ENCODE measurements at regions not wholly inside any gene's neighbourhood (a gene's known extent, or its start where the extent isn't known, plus 50 kb on each side); places are given as distances from the start of the nearest gene placed in this dataset.

GRCh38 chr6:92427453-92427852 lies 991.9 kb downstream of the EPHA7 start:
- H3K27ac ChIP-seq (ENCODE audit: low read depth in 1 of 2, low read length in 2 of 2), result no peak overlapping the region
- no peak for DNase-seq (ENCODE audit: low spot score)
- WGBS, result 30% methylated on average over 2 of the region's 2 CpGs
- no peaks in the 10 kb centered on the region for H3K4me1 ChIP-seq (ENCODE audit: control insufficient read depth in 4 of 4, insufficient read depth in 4 of 4, low read length in 3 of 4)
- H3K4me3 ChIP-seq (ENCODE audit: low read depth in 1 of 3, low read length in 3 of 3), result no peak overlapping the region
- no peaks in the 10 kb centered on the region for H3K36me3 ChIP-seq (ENCODE audit: control insufficient read depth in 4 of 4, insufficient read depth in 3 of 4, low read depth in 1 of 4, low read length in 3 of 4)
- no peaks in the 10 kb centered on the region for H3K9me3 ChIP-seq (ENCODE audit: control insufficient read depth in 4 of 4, low read length in 3 of 4)
- H3K9ac ChIP-seq (ENCODE audit: low read depth in 1 of 2, low read length in 2 of 2), result no peak overlapping the region
- TF ChIP-seq HNF4G (IDR thresholded peaks at IDR 0.05), result no peak
- no peak for TF ChIP-seq TAF1 (conservative IDR thresholded peaks at IDR 0.05)
- TF ChIP-seq JUND (IDR thresholded peaks at IDR 0.05), result no peak
- TF ChIP-seq RXRA (IDR thresholded peaks at IDR 0.05), result no peak
- TF ChIP-seq CTCF (IDR thresholded peaks at IDR 0.05; ENCODE audit: low read depth, low read length, missing input control), result no peak
- TF ChIP-seq FOXA1 (IDR thresholded peaks at IDR 0.05), result no peak
- no peak for TF ChIP-seq EGR1 (IDR thresholded peaks at IDR 0.05; ENCODE audit: low read depth in 2 of 2)
- TF ChIP-seq SP1 (IDR thresholded peaks at IDR 0.05), result no peak
- no peak for TF ChIP-seq HNF4A (conservative IDR thresholded peaks at IDR 0.05)
- TF ChIP-seq RAD21 (IDR thresholded peaks at IDR 0.05), result no peak
- no peak for TF ChIP-seq GABPA (IDR thresholded peaks at IDR 0.05 in 1 of 2, conservative IDR thresholded peaks at IDR 0.05 in 1 of 2)
- TF ChIP-seq ZBTB33 (IDR thresholded peaks at IDR 0.05), result no peak
- no peak for TF ChIP-seq YY1 (IDR thresholded peaks at IDR 0.05)
- no peak for TF ChIP-seq REST (IDR thresholded peaks at IDR 0.05)
- TF ChIP-seq FOXA2 (IDR thresholded peaks at IDR 0.05), result no peak
- TF ChIP-seq NR2F2 (IDR thresholded peaks at IDR 0.05), result no peak
- no peak for TF ChIP-seq MAX (IDR thresholded peaks at IDR 0.05)
- H3K27me3 ChIP-seq (ENCODE audit: control insufficient read depth in 4 of 4, insufficient read depth in 4 of 4, low read length in 3 of 4), result no peaks in the 10 kb centered on the region

GRCh38 chr6:92415656-92416055 lies 1003.7 kb downstream of the EPHA7 start:
- Histone ChIP-seq H3K9me3 (ENCODE audit: control insufficient read depth in 4 of 4, low read length in 3 of 4) (peaks cover 0 to 6% (median 0%) of the 10 kb centered on the region in 4 donors), H3K27ac (ENCODE audit: low read depth in 1 of 2, low read length in 2 of 2) (no peak overlapping the region), H3K4me1 (ENCODE audit: control insufficient read depth in 4 of 4, insufficient read depth in 4 of 4, low read length in 3 of 4) (no peaks in the 10 kb centered on the region), H3K4me3 (ENCODE audit: low read depth in 1 of 3, low read length in 3 of 3) (no peak overlapping the region), H3K27me3 (ENCODE audit: control insufficient read depth in 4 of 4, insufficient read depth in 4 of 4, low read length in 3 of 4) (no peaks in the 10 kb centered on the region), H3K36me3 (ENCODE audit: control insufficient read depth in 4 of 4, insufficient read depth in 3 of 4, low read depth in 1 of 4, low read length in 3 of 4) (no peaks in the 10 kb centered on the region), H3K9ac (ENCODE audit: low read depth in 1 of 2, low read length in 2 of 2) (no peak overlapping the region)
- no peak for DNase-seq (ENCODE audit: low spot score)
- WGBS, result 57% methylated on average over 4 of the region's 4 CpGs
- no peak for TF ChIP-seq TAF1 (conservative IDR thresholded peaks at IDR 0.05)
- TF ChIP-seq EGR1 (IDR thresholded peaks at IDR 0.05; ENCODE audit: low read depth in 2 of 2), result no peak
- TF ChIP-seq SP1 (IDR thresholded peaks at IDR 0.05), result no peak
- TF ChIP-seq REST (IDR thresholded peaks at IDR 0.05), result no peak
- TF ChIP-seq CTCF (IDR thresholded peaks at IDR 0.05; ENCODE audit: low read depth, low read length, missing input control), result no peak
- TF ChIP-seq RAD21 (IDR thresholded peaks at IDR 0.05), result no peak
- TF ChIP-seq YY1 (IDR thresholded peaks at IDR 0.05), result no peak
- TF ChIP-seq RXRA (IDR thresholded peaks at IDR 0.05), result no peak
- TF ChIP-seq ATF3 (IDR thresholded peaks at IDR 0.05), result no peak
- no peak for TF ChIP-seq HNF4G (IDR thresholded peaks at IDR 0.05)
- no peak for TF ChIP-seq FOXA2 (IDR thresholded peaks at IDR 0.05)
- TF ChIP-seq JUND (IDR thresholded peaks at IDR 0.05), result no peak
- no peak for TF ChIP-seq NR2F2 (IDR thresholded peaks at IDR 0.05)

Measured in liver (tissue), 8 donors.